CD4-positive, alpha-beta T cell treated with Interleukin-17A for 1 hour (primary cell): ENCODE measurements at regions not wholly inside any gene's neighbourhood (a gene's known extent, or its start where the extent isn't known, plus 50 kb on each side); places are given as distances from the start of the nearest gene placed in this dataset.

Experiments used
- DNase-seq: peaks from one replicate; pipeline ENCODE4 v3.0.0-alpha.2; 2020

- no peak for DNase-seq
These were observed 159.4 kb downstream of the ASB1 start for GRCh38 chr2:238585836-238586821.

DNA sequence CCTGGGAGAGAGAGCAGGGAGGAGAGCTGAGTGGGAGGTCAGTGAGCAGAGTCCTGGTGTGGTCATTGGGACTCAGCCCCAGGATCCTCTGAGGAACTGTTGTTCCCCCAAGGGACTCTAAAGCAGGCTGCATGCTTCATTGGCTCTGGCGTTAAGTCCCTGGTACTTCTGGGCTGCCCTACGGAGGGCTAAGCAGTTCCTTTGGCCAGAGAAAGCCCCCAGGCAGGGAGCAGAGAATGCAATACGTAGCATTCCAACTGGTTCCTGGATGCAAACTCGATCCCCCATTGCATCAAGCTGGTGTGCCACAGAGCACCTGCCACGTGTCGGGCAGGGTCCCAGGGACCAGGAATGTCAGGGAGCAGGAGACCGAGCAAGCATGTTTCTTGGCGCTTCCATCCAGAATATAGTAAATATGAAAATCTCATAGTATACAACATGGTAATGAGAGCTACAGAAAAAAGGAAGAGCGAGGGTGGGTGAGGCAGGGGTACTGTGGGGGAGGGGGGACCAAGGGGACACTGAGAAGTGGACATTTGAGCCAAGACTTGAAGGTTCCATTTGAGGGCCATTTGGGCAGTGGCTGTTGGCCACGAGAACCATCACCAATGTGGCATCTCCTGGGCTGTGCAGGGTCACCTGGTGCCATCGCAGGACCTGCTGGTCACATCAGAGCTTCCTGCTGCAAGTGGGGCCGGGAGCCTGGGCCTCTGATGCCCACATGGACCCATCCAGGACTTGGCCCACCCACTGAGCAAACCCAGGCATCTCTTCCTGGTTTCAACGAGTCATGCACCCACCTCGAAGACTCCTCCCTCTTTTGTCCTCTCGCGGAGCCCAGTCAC lies 160.4 kb downstream of the ASB1 start:
- DNase-seq: no peak

DNA sequence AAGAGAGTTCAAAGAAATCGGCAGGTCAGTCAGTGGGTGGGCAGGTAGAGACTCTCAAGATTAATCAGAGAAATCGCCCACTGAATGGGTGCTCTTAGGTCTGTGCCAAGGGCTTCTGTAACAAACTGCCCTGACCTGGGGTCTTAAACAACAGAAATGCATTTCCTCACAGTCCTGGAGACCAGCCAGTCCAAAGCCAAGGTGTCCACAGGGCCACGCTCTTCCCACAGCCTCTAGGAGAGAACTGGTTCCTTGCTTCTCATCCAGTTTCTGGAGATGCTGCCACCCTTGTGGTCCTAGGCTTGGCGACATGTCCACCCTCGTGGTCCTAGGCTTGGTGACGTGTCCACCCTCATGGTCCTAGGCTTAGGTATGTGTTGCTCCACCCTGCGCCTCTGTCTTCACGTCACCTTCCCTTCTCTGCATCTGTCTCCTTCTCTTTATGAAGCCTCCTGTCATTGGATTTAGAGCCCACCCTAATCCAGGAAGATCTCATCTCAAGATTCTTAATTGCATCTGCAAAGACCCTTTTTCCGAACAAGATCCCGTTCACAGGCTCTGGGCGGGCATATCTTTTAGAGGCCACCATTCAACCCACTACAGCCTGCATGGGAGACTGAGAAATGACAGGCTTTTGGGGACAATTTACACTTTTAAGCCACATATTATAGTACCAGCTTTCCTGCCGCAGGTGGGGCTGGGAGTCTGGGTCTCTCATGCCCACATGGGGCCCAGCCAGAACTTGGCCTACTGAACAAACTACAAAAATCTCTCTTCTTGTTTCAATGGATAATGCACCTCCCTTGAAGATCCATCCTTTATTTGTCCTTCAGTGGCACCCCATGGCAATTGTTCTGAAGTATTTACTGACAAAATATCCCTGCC lies 161.3 kb downstream of the ASB1 start:
- DNase-seq: no peak

DNA sequence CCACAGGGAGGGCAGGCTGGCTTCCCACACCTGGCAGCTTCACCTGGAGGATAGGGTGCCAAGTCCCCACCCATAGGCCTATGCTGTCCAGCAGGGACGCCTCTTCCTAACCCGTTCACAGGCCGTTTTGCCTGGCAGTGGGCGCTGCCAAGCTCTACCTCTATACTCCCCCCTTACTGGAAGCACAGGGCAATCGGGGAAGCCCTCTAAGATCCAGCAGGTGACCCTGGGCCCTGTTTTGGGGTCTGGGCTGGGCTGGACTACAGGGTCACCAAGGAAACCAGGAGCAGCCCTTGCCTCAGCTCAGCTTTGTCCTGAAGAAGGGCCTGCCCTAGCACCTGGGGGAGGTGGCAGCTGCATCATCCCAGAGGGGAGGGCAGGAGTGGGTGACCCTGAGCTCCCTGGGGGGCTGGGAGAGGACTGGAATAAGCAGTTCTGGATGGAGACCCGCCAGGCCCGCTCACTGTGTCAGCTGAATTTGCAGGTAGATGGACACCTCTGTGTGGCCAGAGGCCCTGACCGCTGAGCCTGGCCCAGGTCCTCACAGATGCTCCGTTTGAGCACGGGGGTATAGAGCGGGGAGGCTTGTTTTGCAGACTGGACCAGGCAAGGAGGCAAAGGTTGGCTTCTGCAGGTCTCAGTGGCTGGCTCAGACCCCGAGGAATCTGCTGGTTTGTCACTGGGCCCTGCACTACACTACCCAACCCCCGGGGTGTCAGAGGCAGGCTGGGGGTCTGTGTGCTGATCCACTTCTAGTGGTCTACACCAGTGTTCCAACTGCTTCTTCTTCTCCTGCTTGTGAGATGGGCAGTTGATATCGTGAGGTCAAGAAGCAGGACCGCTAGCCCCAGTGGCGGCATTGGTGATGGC lies 163.1 kb downstream of the ASB1 start:
- DNase-seq: no peak

DNA sequence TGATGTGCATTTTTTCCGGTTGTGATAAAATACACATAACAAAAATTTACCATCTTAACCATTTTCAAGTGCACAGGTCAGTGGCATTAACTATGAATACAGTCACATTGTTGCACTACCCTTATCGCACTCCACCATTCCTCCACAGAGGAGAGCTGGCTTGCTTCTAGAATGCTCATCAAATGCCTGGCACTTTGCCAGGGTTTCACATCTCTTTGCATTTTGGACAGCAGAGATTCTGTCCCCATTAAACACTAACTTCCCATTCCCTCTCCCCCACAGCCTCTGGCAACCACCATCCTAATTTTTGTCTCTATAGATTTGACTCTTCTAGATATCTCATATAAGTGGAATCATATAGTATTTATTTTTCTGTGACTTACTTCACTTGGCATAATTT lies 165.0 kb downstream of the ASB1 start:
- DNase-seq: no peak

DNA sequence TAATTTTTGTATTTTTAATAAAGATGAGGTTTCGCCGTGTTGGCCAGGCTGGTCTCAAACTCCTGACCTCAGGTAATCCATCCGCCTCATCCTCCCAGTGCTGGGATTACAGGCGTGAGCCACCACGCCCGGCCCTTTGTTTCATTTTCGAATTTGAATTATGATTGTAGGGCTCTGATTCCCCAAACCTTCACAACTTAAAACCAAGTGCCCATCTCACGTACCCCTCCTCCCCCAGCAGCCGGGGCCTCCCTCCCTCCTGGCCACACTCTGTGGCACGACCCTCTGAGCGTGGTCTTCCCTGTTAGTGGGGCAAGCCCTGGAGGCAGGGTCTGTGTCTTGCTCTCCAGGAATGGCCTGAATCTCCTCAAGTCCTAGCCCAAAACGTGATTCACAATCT lies 166.5 kb downstream of the ASB1 start:
- no peak for DNase-seq

DNA sequence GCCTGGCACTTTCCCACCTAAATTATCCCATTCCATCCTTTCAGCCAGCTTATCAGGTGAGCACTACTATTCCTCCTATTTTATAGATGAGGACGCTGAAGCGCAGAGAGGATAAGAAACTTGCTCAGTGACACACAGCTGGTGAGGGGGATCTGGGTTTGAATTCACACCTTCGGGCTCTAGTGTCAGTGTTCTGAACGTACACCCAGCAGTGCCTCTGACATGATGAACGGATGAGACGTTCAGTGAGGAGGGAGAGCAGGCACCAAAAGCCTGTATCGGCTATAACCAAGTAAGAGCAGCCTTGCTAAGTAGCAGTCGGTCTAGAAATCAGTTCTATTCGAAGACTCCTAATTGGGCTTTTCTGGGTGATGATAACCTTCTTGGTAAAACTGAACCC lies 167.0 kb downstream of the ASB1 start:
- no peak for DNase-seq

DNA sequence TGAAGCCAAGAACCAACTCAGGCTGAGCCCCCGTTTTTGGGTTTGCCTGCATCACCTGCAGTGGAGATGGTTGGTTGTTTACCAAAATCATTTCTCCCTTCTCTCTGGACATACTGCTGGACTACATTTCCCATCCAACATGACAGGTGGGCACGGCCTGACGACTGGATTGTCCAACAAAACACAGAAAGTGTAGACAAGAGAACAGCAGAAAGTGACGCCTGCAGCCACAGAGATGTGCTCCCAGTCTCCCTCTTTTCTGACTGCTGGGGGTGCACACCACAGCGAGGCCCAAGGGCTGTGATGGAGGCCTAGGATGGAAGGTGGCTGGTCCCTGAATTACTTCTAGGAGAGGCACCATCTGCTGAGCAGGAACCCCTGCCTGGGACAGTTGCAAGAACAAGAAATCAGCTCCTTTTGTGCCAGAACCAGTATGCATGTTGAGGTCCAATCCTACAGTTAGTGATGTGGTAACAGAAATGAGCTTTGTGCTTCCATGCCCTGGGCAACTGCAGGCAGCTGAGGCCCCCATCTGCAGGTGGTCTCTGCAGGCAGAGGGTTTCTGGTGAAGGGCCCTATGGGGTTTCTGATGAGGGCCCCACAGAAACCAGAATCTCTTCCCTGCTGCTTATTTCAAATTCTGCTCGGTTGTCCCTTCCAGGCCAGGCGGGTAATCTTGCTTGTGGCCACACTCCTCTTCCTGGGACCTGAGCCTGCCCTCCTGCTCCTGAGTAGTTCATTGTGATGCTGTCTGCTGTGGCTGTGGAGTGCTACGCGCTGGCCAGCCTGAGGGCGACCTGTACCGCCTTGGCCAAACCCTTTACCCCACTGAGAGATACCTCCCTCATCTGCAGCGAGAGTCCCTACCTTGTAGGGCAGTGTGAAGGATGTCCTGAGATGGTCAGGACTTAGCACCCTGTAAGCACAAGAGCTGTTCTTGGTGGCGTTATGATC lies 168.3 kb downstream of the ASB1 start:
- DNase-seq: no peak

- DNase-seq: no peak
These were observed 169.2 kb downstream of the ASB1 start for GRCh38 chr2:238595750-238596570.

GRCh38 chr2:238596571-238597551 lies 170.1 kb downstream of the ASB1 start:
- DNase-seq: no peak

- no peak for DNase-seq
These were observed 171.2 kb downstream of the ASB1 start for GRCh38 chr2:238597638-238598528.

DNA sequence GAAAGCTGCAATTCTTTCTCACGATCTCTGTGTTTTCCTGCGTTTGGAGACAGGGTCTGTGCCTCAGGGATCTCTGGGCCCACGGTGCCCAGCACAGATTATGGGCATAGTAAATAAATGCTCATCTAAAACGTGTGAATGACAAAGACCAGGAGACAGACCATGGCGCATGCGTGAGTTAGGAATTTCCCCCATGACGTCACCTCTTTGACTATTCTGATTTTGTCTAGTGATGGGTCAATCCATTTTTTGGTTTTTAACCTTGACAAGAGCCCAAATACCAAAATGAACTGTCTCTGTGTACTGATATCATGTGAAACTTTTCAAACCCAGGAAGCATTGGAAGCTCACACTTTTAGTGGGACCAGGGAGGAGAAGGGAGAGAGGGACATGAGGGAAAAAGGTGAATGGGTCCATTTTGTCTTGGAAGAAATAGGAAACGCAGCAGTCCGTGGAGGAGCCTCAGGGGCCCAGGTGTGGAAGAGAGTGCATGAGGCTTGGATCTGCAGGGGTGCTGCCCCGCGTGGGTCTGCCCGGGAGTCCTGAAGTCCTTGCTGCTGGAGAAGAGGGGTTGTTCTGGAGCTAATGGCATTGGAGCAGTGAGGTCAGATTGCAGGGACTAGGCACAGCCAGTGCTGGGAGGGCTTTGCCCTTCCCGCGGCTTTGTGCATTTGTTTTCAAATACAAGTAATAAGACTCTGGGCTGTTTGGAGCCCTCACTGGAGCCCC lies 172.2 kb downstream of the ASB1 start:
- DNase-seq: no peak

- no peak for DNase-seq
These were observed 173.1 kb downstream of the ASB1 start for GRCh38 chr2:238599549-238600505.

- no peak for DNase-seq
These were observed 174.0 kb downstream of the ASB1 start for GRCh38 chr2:238600506-238601432.
